IMR-90 (cell line): ENCODE measurements at regions not wholly inside any gene's neighbourhood (a gene's known extent, or its start where the extent isn't known, plus 50 kb on each side); places are given as distances from the start of the nearest gene placed in this dataset.

Experiments
- ATAC-seq: fragments of 200-7000 bp; cut with Tn5 transposase; 2 replicates; pipeline ENCODE4 v1.9.1; 2020; ENCODE audit warnings: low read depth, mild to moderate bottlenecking, moderate library complexity
- BruUV-seq: library from RNA; stranded (reverse); fragments of 400-500 nt; replicated peaks from 2 replicates; lab custom pipeline; 2021; lab: Mats Ljungman, UMichigan
- CTCF ChIA-PET: fragments of 300-600 bp; formaldehyde crosslinking; extraction: SDS; loops from one replicate; lab custom pipeline; 2021; ENCODE audit warnings: antibody characterized with exemption; lab: Yijun Ruan, JAX
- POLR2A ChIA-PET: fragments of 300-600 bp; sonication (Branson Sonifier 250); formaldehyde crosslinking; loops from one replicate; lab custom pipeline; 2022; ENCODE audit warnings: antibody characterized with exemption; ENCODE audit not compliant: unreplicated experiment; lab: Charles Lee
- DNase-seq: peaks from one replicate; pipeline ENCODE4 v3.0.0; 2013
- H2AFZ ChIP-seq: replicated peaks from 2 replicates; pipeline ENCODE3; 2013; ENCODE audit warnings: low read length, mild to moderate bottlenecking; ENCODE audit not compliant: poor library complexity
- H2AK5ac ChIP-seq: 2 replicates; pipeline ENCODE4 v1.6.1; 2013; ENCODE audit warnings: low read depth, low read length, inconsistent platforms
- H2AK9ac ChIP-seq: replicated peaks from 2 replicates; pipeline ENCODE3; 2013; ENCODE audit warnings: mild to moderate bottlenecking, low read depth, low read length, moderate library complexity; ENCODE audit not compliant: poor library complexity
- H2BK120ac ChIP-seq: 2 replicates; pipeline ENCODE4 v1.6.1; 2013; ENCODE audit warnings: low read depth, low read length, inconsistent platforms
- H2BK15ac ChIP-seq: 3 replicates; pipeline ENCODE4 v1.6.1; 2013; ENCODE audit warnings: low read depth, low read length, inconsistent platforms
- H2BK20ac ChIP-seq: 2 replicates; pipeline ENCODE4 v1.6.1; 2013; ENCODE audit warnings: low read depth, mild to moderate bottlenecking, inconsistent platforms, low read length, moderate library complexity
- H2BK5ac ChIP-seq: 2 replicates; pipeline ENCODE4 v1.6.1; 2013; ENCODE audit warnings: mild to moderate bottlenecking, low read depth, low read length, inconsistent platforms; ENCODE audit not compliant: poor library complexity, severe bottlenecking
- H3K14ac ChIP-seq: replicated peaks from 2 replicates; pipeline ENCODE4 v1.6.1; 2013; ENCODE audit warnings: low read depth, low read length, inconsistent platforms
- H3K18ac ChIP-seq: 2 replicates; pipeline ENCODE4 v1.6.1; 2013; ENCODE audit warnings: low read depth, low read length, control low read depth
- H3K23ac ChIP-seq: 2 replicates; pipeline ENCODE4 v1.6.1; 2013; ENCODE audit warnings: low read depth, low read length, inconsistent platforms
- H3K27ac ChIP-seq: 2 replicates; pipeline ENCODE4 v1.5.1; 2013; ENCODE audit warnings: mild to moderate bottlenecking, control low read depth, low read length; ENCODE audit not compliant: insufficient read depth
- H3K27me3 ChIP-seq: 2 replicates; pipeline ENCODE4 v1.6.1; 2013; ENCODE audit warnings: low read length; ENCODE audit not compliant: control insufficient read depth, insufficient read depth
- H3K36me3 ChIP-seq: 2 replicates; pipeline ENCODE4 v1.6.1; 2013; ENCODE audit warnings: low read length, mixed read lengths; ENCODE audit not compliant: control insufficient read depth, insufficient read depth
- H3K4ac ChIP-seq: 2 replicates; pipeline ENCODE4 v1.6.1; 2013; ENCODE audit warnings: low read depth, low read length, inconsistent platforms
- H3K4me1 ChIP-seq: 2 replicates; pipeline ENCODE4 v1.6.1; 2013; ENCODE audit warnings: low read length, mixed read lengths; ENCODE audit not compliant: control insufficient read depth, insufficient read depth
- H3K4me2 ChIP-seq: 2 replicates; pipeline ENCODE4 v1.6.1; 2013; ENCODE audit warnings: low read depth, mild to moderate bottlenecking, control low read depth, low read length, moderate library complexity
- H3K4me3 ChIP-seq: 2 replicates; pipeline ENCODE4 v1.5.1; 2013; ENCODE audit warnings: low read depth, mild to moderate bottlenecking, control low read depth, low read length, moderate library complexity; ENCODE audit not compliant: insufficient read depth
- H3K56ac ChIP-seq: 2 replicates; pipeline ENCODE4 v1.6.1; 2013; ENCODE audit warnings: low read length, inconsistent platforms; ENCODE audit not compliant: insufficient read depth; ENCODE audit errors: extremely low read depth
- H3K79me1 ChIP-seq, 2 experiments: 2 replicates each; pipeline ENCODE4 v1.6.1; 2013; ENCODE audit warnings: low read length in 2 of 2, inconsistent platforms in 1 of 2, low read depth in 1 of 2
- H3K9ac ChIP-seq: 2 replicates; pipeline ENCODE4 v1.6.1; 2013; ENCODE audit warnings: low read depth, low read length, control low read depth
- H3K9me1 ChIP-seq: 2 replicates; pipeline ENCODE4 v1.6.1; 2013; ENCODE audit warnings: low read length, inconsistent platforms; ENCODE audit not compliant: insufficient read depth
- H3K9me3 ChIP-seq: 2 replicates; pipeline ENCODE4 v1.6.1; 2013; ENCODE audit warnings: low read length; ENCODE audit not compliant: control insufficient read depth, insufficient read depth
- H4K20me1 ChIP-seq: 2 replicates; pipeline ENCODE4 v1.6.1; 2013; ENCODE audit warnings: low read length, inconsistent platforms; ENCODE audit not compliant: insufficient read depth
- H4K5ac ChIP-seq: 2 replicates; pipeline ENCODE4 v1.6.1; 2013; ENCODE audit warnings: mild to moderate bottlenecking, low read depth, low read length, control low read depth
- H4K8ac ChIP-seq, 2 experiments: 2 replicates each; pipeline ENCODE4 v1.6.1; 2013; ENCODE audit warnings: low read depth in 2 of 2, low read length in 2 of 2, control low read depth in 1 of 2, inconsistent platforms in 1 of 2
- H4K91ac ChIP-seq: 2 replicates; pipeline ENCODE4 v1.6.1; 2013; ENCODE audit warnings: low read depth, low read length, inconsistent platforms; ENCODE audit not compliant: insufficient read depth
- BHLHE40 ChIP-seq: fragments of 150-350 bp; IDR thresholded peaks from 2 replicates; pipeline ENCODE4 v1.6.1; 2016; ENCODE audit warnings: mild to moderate bottlenecking, low read depth, low read length
- WGBS, 2 experiments: methylation state at CpG; one replicate each; pipeline versions ENCODE4 v1.1.5 to v1.1.7; 2013; ENCODE audit warnings: missing lambda C conversion rate in 2 of 2; ENCODE audit not compliant: insufficient read length in 1 of 2; ENCODE audit errors: extremely low coverage in 2 of 2; 5-methylcytosine and 5-hydroxymethylcytosine counted together
- dilution Hi-C: fragments of 300-500 bp; cut with HindIII; formaldehyde crosslinking; loops from one replicate; pipeline ENCODE4 v1.14.3; 2018; ENCODE audit warnings: low sequenced_read_pairs; ENCODE audit not compliant: unreplicated experiment
- in situ Hi-C: fragments of 300-500 bp; cut with MboI; formaldehyde crosslinking; loops from 3 replicates; pipeline ENCODE4 v1.14.3; 2019; ENCODE audit warnings: low sequenced_read_pairs, inconsistent platforms, mixed read lengths
- intact Hi-C: fragments of 100-400 bp; cut with micrococcal nuclease; formaldehyde crosslinking; loops from 2 replicates; pipeline ENCODE4 v1.10.0; 2022

- no peak overlapping the region for H4K8ac ChIP-seq
- no peak overlapping the region for H4K91ac ChIP-seq
- ATAC-seq (no peak), DNase-seq (no peak)
- no peaks in the 10 kb centered on the region for H4K20me1 ChIP-seq
- no peak overlapping the region for H3K18ac ChIP-seq
- no peak overlapping the region for H3K14ac ChIP-seq
- in situ Hi-C loops (no loop called here), dilution Hi-C loops (no loop called here), intact Hi-C loops (no loop called here)
- H3K9me3 ChIP-seq: no peaks in the 10 kb centered on the region
- H3K9me1 ChIP-seq: no peaks in the 10 kb centered on the region; the same call in 1 of the 2 replicates
- no peak overlapping the region for H3K56ac ChIP-seq
- H2BK20ac ChIP-seq: no peak overlapping the region
- WGBS, 2 experiments: no CpG with 5 or more reads among the region's 3 CpGs
- POLR2A ChIA-PET: no interaction called here
- H4K5ac ChIP-seq: no peak overlapping the region
- no peak overlapping the region for H3K4me2 ChIP-seq
- no peak overlapping the region for H3K4ac ChIP-seq
- H3K4me1 ChIP-seq: peaks cover 6% of the 10 kb centered on the region; the same call in 1 of the 2 replicates
- CTCF ChIA-PET: no interaction called here
- H2BK120ac ChIP-seq: no peak overlapping the region
- no peak overlapping the region for H2AK5ac ChIP-seq
- no peaks in the 10 kb centered on the region for H3K36me3 ChIP-seq
- H3K23ac ChIP-seq: no peak overlapping the region
- no peak for TF ChIP-seq BHLHE40
- no peak overlapping the region for H2BK15ac ChIP-seq
- H3K27ac ChIP-seq: no peak overlapping the region
- H2BK5ac ChIP-seq: no peak overlapping the region
- H2AK9ac ChIP-seq: no peak overlapping the region
- no peaks in the 10 kb centered on the region for H3K27me3 ChIP-seq
- BruUV-seq: no TSS peak
- H3K79me1 ChIP-seq: no peaks in the 10 kb centered on the region
- H3K9ac ChIP-seq: no peak overlapping the region
- H2AFZ ChIP-seq: no peak overlapping the region
- no peak overlapping the region for H3K4me3 ChIP-seq
Observed at GRCh38 chr3:106117490-106117858, 248.7 kb upstream of the CBLB start.
